ENCODE measurements at regions not wholly inside any gene's neighbourhood (a gene's known extent, or its start where the extent isn't known, plus 50 kb on each side); places are given as distances from the start of the nearest gene placed in this dataset.

DNA sequence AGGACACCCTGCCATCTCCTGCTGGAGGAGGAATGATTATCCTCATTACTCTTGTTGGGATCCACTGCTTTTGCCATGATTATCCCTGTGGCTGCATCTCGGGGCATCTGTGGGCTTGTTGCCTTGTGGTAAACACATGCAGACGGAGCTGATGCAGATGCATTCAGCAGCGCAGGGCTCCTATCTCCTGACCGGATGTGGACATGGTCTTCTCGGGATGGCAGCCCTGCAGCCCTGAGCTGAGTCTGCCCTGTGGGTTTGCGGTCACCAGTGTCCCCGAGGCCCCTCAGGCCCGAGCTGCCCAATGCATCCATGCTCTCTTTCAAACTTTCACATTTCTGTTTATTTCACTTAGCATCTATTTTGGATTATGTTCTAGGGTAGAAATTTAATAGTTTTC is 250.4 kb upstream of the IRX1 start:
- Histone ChIP-seq H3K27ac (no peak overlapping the region), H3K27me3 (no peaks in the 10 kb centered on the region), H3K36me3 (no peaks in the 10 kb centered on the region), H3K4me1 (no peaks in the 10 kb centered on the region), H3K4me3 (no peak overlapping the region), H3K9me3 (no peaks in the 10 kb centered on the region)
- intact Hi-C loops (cut with DNase I), result no loop called here
- peak in 1 of 2 donors; percentile 49 for DNase-seq (ENCODE audit: low spot score in 2 of 2)
- TF ChIP-seq, protein P1, sequence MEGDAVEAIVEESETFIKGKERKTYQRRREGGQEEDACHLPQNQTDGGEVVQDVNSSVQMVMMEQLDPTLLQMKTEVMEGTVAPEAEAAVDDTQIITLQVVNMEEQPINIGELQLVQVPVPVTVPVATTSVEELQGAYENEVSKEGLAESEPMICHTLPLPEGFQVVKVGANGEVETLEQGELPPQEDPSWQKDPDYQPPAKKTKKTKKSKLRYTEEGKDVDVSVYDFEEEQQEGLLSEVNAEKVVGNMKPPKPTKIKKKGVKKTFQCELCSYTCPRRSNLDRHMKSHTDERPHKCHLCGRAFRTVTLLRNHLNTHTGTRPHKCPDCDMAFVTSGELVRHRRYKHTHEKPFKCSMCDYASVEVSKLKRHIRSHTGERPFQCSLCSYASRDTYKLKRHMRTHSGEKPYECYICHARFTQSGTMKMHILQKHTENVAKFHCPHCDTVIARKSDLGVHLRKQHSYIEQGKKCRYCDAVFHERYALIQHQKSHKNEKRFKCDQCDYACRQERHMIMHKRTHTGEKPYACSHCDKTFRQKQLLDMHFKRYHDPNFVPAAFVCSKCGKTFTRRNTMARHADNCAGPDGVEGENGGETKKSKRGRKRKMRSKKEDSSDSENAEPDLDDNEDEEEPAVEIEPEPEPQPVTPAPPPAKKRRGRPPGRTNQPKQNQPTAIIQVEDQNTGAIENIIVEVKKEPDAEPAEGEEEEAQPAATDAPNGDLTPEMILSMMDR (IDR thresholded peaks at IDR 0.05), result no peak

DNA sequence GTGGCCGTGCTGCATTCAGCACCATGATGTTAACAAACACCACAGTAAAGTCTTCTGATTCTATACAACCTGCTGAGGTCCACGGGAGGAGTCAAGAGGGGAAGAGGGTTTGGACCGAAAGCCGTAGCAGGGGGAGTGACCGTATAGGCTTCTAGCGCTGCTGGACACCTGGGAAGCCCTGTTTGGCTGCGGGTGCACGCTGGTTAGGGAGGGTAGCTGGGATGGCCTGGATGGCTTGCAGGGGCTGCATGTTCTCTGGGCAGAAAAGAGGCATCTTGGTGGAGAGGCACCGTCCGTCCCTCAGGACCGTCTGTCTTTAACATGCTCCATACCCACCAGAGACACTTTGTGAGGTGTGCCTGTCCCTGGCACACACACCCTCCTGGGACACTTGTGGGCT is 251.0 kb upstream of the IRX1 start:
- no peaks in the 10 kb centered on the region for H3K27me3 ChIP-seq
- no peak overlapping the region for H3K4me3 ChIP-seq
- TF ChIP-seq, protein P1 (IDR thresholded peaks at IDR 0.05), result no peak
- no peaks in the 10 kb centered on the region for H3K4me1 ChIP-seq
- intact Hi-C loops (cut with DNase I), result no loop called here
- DNase-seq (ENCODE audit: low spot score in 2 of 2), result no peak
- no peaks in the 10 kb centered on the region for H3K36me3 ChIP-seq
- no peak overlapping the region for H3K27ac ChIP-seq
- no peaks in the 10 kb centered on the region for H3K9me3 ChIP-seq

DNA sequence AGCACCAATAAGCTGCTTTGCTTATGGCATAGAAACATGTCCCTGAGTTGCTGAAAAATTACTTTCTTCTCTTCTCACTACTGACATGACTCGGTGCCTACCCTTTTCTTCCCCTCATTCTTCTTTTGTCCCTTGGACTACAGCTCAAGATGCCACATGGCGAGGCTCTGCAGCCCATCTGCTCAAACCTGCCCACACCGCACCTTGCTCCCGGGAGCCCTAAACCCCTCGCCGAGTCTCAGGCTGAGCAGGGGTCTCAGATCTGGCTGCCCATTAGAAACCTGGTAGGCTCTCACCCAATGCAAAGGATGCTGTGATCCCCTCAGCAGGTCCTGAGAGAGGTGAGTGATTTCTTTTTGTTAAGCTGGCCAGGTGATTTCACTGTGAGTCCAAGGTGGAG is 251.7 kb upstream of the IRX1 start:
- intact Hi-C loops (cut with DNase I), result no loop called here
- DNase-seq (ENCODE audit: low spot score in 2 of 2), result no peak
- no peaks in the 10 kb centered on the region for H3K4me1 ChIP-seq

DNA sequence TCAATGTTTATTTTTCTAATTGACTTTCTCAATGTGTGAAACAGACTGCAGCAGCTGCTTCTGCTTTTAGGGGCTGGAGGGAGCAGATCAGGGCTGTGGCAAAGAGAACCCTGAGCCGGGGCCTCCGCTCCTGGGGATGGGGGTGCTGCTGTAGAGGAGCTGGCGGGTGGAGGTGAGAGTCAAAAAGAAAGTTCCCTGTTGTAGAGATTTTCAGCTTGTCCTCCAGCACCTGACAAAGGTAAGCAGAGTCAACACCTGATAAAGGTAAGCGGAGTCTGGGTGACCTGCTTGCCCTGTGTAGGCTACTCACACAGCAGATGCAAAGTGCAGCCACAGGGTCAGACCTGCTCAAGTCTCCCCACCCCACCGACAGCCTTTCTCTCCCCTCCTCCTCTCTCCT is 252.4 kb upstream of the IRX1 start:
- Histone ChIP-seq H3K36me3 (no peaks in the 10 kb centered on the region), H3K27me3 (no peaks in the 10 kb centered on the region), H3K4me1 (no peaks in the 10 kb centered on the region), H3K9me3 (no peaks in the 10 kb centered on the region), H3K27ac (no peak overlapping the region), H3K4me3 (no peak overlapping the region)
- no peak for DNase-seq (ENCODE audit: low spot score in 2 of 2)
- TF ChIP-seq, protein P1 (IDR thresholded peaks at IDR 0.05), result no peak
- intact Hi-C loops (cut with DNase I), result no loop called here

More for the DNA sequence above, 251.7 kb upstream of the IRX1 start:
- Histone ChIP-seq H3K27ac (no peak overlapping the region), H3K27me3 (no peaks in the 10 kb centered on the region), H3K36me3 (no peaks in the 10 kb centered on the region), H3K4me3 (no peak overlapping the region), H3K9me3 (no peaks in the 10 kb centered on the region)
- TF ChIP-seq, protein P1 (IDR thresholded peaks at IDR 0.05), result no peak

DNA sequence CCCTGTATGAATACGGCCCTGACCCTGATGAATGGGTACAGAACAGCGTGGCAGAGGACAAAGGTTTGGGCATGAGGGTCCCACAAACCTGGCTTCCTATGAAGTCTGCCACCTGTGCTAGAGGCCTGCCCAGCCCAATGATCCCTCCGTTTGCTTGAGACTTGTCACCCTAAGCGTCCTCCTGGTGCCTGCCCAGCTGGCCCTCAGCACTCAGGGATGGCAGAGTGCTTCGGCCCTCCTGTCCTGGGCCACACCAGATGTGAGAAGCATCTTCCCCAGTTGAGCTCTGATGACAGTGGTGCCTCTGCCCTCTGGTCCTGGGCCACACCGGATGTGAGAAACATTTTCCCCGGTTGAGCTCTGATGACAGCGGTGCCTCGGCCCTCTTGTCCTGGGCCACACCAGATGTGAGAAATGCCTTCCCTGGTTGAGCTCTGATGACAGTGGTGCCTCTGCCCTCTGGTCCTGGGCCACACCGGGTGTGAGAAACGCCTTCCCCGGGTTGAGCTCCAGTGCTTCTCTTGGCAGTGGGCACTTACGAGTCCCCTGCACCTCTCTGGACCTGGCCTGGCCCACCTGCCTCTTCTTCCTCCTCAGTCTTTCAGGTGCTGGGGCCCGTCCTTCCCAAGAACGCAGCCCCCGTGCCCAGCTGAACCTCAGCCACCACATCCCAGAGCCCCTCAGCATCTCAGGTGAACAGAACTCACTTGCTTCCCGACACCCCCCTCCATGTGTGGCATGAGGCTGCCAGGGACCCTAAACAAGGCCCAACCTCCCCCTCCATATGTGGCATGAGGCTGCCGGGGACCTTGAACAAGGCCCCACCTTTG is 253.1 kb upstream of the IRX1 start:
- H3K36me3 ChIP-seq, result no peaks in the 10 kb centered on the region
- DNase-seq (ENCODE audit: low spot score in 2 of 2), result no peak
- H3K27me3 ChIP-seq, result no peaks in the 10 kb centered on the region
- H3K4me3 ChIP-seq, result no peak overlapping the region
- TF ChIP-seq, protein P1 (IDR thresholded peaks at IDR 0.05), result no peak
- no peaks in the 10 kb centered on the region for H3K4me1 ChIP-seq
- no peaks in the 10 kb centered on the region for H3K9me3 ChIP-seq
- no peak overlapping the region for H3K27ac ChIP-seq
- intact Hi-C loops (cut with DNase I), result no loop called here

All from ascending aorta (tissue), 2 donors.